KMS-11 (cell line): ENCODE measurements at regions not wholly inside any gene's neighbourhood (a gene's known extent, or its start where the extent isn't known, plus 50 kb on each side); places are given as distances from the start of the nearest gene placed in this dataset.

ENCODE experiments used
- H2AFZ ChIP-seq: fragments of 200-600 bp; sonication (generic); 2 replicates; pipeline ENCODE4 v1.6.1; 2016; ENCODE audit warnings: antibody characterized with exemption, mixed run types, low read depth
- H3K27ac ChIP-seq: fragments of 200-600 bp; sonication (generic); 2 replicates; pipeline ENCODE4 v1.6.1; 2016; ENCODE audit warnings: mild to moderate bottlenecking, mixed run types
- H3K27me3 ChIP-seq: fragments of 200-600 bp; sonication (generic); 2 replicates; pipeline ENCODE4 v1.6.1; 2017; ENCODE audit warnings: mild to moderate bottlenecking, low read depth, mixed run types, moderate library complexity; ENCODE audit not compliant: insufficient read depth
- H3K36me3 ChIP-seq: fragments of 200-600 bp; sonication (generic); 2 replicates; pipeline ENCODE4 v1.6.1; 2017; ENCODE audit warnings: mild to moderate bottlenecking, mixed run types; ENCODE audit not compliant: insufficient read depth
- H3K4me1 ChIP-seq: fragments of 200-600 bp; sonication (generic); 2 replicates; pipeline ENCODE4 v1.6.1; 2016; ENCODE audit warnings: mild to moderate bottlenecking, low read depth, mixed run types; ENCODE audit not compliant: poor library complexity, severe bottlenecking
- H3K4me2 ChIP-seq: fragments of 200-600 bp; sonication (generic); 2 replicates; pipeline ENCODE4 v1.7.0; 2016; ENCODE audit warnings: mild to moderate bottlenecking, mixed run types
- H3K4me3 ChIP-seq: fragments of 200-600 bp; sonication (generic); IDR thresholded peaks from 2 replicates; pipeline ENCODE4 v1.6.1; 2017; ENCODE audit warnings: low read depth, low read length, mixed read lengths; ENCODE audit not compliant: insufficient read depth
- H3K79me2 ChIP-seq: fragments of 200-600 bp; sonication (generic); 2 replicates; pipeline ENCODE4 v1.6.1; 2016; ENCODE audit warnings: low read depth, mixed run types; ENCODE audit not compliant: insufficient read depth
- H3K9ac ChIP-seq: fragments of 200-600 bp; sonication (generic); 2 replicates; pipeline ENCODE4 v1.6.1; 2016; ENCODE audit warnings: mild to moderate bottlenecking, mixed run types
- H4K20me1 ChIP-seq: fragments of 200-600 bp; sonication (generic); 2 replicates; pipeline ENCODE4 v1.6.1; 2016; ENCODE audit warnings: mild to moderate bottlenecking, mixed run types; ENCODE audit not compliant: insufficient read depth
- CTCF ChIP-seq: fragments of 200-600 bp; sonication (generic); conservative IDR thresholded peaks from 2 replicates; pipeline ENCODE4 v1.6.1; 2017; ENCODE audit warnings: low read depth, mild to moderate bottlenecking, antibody characterized with exemption, low read length, moderate library complexity, mixed read lengths

DNA sequence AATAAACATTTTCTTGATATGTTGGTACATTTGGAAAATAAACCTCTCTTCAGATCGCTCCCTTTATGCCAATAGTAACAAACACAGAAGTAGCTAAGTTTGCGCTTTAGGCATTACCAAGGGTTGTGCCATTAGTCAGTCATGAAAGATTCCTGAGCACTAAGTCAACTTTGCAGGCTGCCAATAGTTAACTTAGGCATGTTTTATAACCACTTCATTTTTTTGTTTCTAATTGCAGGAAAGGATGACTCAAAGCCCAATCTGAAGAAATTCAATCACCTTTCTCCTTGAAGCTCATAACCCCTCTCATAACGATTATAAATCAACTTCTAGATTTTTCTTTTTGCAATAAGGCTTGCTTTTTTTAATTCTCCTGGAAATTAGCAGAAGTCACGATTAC is 517.0 kb downstream of the AGTPBP1 start:
- Histone ChIP-seq H4K20me1 (no peaks in the 10 kb centered on the region), H3K4me2 (no peak overlapping the region)

GRCh38 chr9:85224301-85224700 is 517.5 kb downstream of the AGTPBP1 start:
- Histone ChIP-seq H3K36me3 (no peaks in the 10 kb centered on the region), H3K4me3 (no peak overlapping the region), H3K4me1 (no peaks in the 10 kb centered on the region), H3K27ac (no peak overlapping the region), H3K79me2 (no peaks in the 10 kb centered on the region), H4K20me1 (no peaks in the 10 kb centered on the region), H3K9ac (no peak overlapping the region), H3K4me2 (no peak overlapping the region), H2AFZ (no peak overlapping the region), H3K27me3 (no peaks in the 10 kb centered on the region)
- no peak for TF ChIP-seq CTCF

More for the DNA sequence above, 517.0 kb downstream of the AGTPBP1 start:
- H2AFZ ChIP-seq = no peak overlapping the region
- TF ChIP-seq CTCF = no peak
- H3K27me3 ChIP-seq = no peaks in the 10 kb centered on the region
- H3K36me3 ChIP-seq = no peaks in the 10 kb centered on the region
- no peaks in the 10 kb centered on the region for H3K4me1 ChIP-seq
- H3K9ac ChIP-seq = no peak overlapping the region
- H3K4me3 ChIP-seq = no peak overlapping the region
- no peak overlapping the region for H3K27ac ChIP-seq
- no peaks in the 10 kb centered on the region for H3K79me2 ChIP-seq

DNA sequence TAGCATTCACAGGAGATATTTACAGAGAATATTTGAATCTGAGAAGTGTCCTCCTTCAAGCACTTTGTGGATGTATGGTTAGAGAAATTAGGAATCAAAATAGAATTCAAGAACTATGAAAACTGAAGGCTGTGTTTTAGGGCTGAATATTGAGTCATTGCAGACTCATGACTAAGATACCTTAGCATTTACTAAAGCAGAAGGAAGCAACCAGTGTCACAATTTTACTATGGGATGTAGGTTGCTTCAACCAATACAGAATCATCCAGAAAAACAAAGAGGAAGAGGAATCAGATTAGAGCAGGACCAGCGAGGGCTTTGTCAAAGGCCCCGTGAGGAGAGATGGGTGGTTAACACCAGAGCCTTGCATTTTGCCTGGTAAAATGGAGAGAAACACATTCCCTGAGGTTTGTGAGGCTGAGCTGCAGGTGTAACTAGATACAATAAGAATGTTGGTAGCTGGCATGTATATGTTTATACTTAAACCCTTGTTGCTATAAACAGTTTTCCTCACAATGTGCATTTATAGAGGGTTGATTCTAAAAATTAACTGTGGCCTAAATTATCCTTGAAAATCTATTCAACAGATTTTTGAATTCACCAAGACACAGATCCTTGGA is 518.1 kb downstream of the AGTPBP1 start:
- Histone ChIP-seq H3K79me2 (no peaks in the 10 kb centered on the region), H3K36me3 (no peaks in the 10 kb centered on the region), H3K27me3 (no peaks in the 10 kb centered on the region), H3K4me3 (no peak overlapping the region), H3K4me2 (no peak overlapping the region), H3K9ac (no peak overlapping the region), H2AFZ (no peak overlapping the region), H4K20me1 (no peaks in the 10 kb centered on the region), H3K4me1 (no peaks in the 10 kb centered on the region), H3K27ac (no peak overlapping the region)
- TF ChIP-seq CTCF = no peak

DNA sequence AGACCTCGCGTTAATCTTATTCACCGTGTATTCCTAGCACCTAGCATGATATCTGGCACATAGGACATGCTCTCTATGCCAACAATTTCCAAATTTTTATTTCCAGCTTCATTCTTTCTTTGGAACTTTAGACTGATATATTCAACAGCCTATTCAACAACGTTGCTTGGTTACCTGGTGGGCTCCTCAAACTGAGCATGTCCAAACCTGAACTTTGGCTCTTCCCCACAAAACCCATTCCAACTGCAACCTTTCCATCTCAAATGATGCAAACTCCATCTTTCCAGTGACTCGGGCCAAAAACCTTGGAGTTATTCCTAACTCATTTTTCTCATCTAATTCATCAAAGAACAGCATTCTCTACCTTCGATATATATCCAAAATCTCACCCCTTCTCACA is 525.2 kb downstream of the AGTPBP1 start:
- Histone ChIP-seq H4K20me1 (no peaks in the 10 kb centered on the region), H3K4me3 (no peak overlapping the region), H2AFZ (no peak overlapping the region), H3K9ac (no peak overlapping the region), H3K27ac (no peak overlapping the region), H3K27me3 (no peaks in the 10 kb centered on the region), H3K4me1 (no peaks in the 10 kb centered on the region), H3K79me2 (no peaks in the 10 kb centered on the region), H3K4me2 (no peak overlapping the region), H3K36me3 (no peaks in the 10 kb centered on the region)
- TF ChIP-seq CTCF = no peak
